ENCODE measurements at regions not wholly inside any gene's neighbourhood (a gene's known extent, or its start where the extent isn't known, plus 50 kb on each side); places are given as distances from the start of the nearest gene placed in this dataset.

DNA sequence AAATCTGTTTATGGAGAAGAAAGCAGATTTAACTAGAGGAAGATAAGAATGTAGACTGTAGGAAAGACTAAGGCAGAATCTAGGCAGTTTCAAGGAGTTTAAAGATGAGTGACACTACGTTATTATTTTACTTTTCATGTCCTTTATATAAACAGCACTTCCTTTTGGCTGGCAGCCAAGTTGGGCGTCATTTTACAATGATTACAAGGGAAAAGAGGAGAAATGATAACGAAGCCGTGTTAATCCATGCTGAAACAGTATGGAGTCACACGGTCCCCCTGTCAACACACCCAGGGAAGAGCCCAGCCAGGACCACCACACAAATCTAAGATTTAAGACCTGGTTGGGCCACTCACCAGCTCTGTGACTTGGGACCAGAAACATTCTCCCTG lies 83.7 kb upstream of the NEO1 start:
- TF ChIP-seq, protein P1, sequence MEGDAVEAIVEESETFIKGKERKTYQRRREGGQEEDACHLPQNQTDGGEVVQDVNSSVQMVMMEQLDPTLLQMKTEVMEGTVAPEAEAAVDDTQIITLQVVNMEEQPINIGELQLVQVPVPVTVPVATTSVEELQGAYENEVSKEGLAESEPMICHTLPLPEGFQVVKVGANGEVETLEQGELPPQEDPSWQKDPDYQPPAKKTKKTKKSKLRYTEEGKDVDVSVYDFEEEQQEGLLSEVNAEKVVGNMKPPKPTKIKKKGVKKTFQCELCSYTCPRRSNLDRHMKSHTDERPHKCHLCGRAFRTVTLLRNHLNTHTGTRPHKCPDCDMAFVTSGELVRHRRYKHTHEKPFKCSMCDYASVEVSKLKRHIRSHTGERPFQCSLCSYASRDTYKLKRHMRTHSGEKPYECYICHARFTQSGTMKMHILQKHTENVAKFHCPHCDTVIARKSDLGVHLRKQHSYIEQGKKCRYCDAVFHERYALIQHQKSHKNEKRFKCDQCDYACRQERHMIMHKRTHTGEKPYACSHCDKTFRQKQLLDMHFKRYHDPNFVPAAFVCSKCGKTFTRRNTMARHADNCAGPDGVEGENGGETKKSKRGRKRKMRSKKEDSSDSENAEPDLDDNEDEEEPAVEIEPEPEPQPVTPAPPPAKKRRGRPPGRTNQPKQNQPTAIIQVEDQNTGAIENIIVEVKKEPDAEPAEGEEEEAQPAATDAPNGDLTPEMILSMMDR (IDR thresholded peaks at IDR 0.05; ENCODE audit: control extremely low read depth, extremely low read depth, low read depth, missing control alignments) = no peak
- ChIA-PET CTCF (no interaction called here), POLR2A (no interaction called here)
- DNase-seq (ENCODE audit: extremely low spot score) = no peak

DNA sequence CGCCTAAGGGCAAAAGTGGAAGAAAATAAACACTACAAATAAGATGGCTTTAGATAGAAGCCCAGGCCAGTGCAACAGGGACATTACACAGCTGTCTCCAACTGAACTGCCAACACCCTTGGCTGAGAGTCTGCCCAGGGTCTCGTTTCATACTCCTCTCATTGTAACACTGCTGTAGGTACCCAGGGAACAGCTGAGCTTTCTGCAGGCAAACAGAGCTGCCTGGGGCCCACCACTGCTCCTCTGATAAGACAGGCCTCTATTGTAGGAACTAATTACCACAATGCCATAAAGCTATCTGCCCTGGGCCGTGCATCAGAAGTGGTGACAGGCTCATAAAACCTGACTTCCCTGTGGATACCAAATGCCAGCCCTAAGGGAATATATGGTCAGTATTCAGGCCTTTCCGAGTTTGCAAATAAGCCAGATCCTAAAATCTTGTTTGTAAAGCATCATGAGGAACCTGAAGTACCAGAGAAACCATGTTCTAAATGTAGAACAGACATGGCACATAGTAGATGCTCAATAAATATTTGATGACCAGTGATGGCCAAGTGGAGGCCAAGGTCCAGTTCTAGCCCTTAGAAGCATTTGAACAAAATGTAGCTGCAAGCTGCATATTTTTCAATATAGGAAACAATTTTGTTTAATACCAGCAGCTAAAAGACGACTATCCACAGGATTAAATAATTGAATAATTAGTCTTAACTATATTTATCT lies 84.3 kb upstream of the NEO1 start:
- ChIA-PET CTCF (no interaction called here), POLR2A (no interaction called here)
- no peak for DNase-seq (ENCODE audit: extremely low spot score)
- TF ChIP-seq, protein P1 (IDR thresholded peaks at IDR 0.05; ENCODE audit: control extremely low read depth, extremely low read depth, low read depth, missing control alignments) = no peak

DNA sequence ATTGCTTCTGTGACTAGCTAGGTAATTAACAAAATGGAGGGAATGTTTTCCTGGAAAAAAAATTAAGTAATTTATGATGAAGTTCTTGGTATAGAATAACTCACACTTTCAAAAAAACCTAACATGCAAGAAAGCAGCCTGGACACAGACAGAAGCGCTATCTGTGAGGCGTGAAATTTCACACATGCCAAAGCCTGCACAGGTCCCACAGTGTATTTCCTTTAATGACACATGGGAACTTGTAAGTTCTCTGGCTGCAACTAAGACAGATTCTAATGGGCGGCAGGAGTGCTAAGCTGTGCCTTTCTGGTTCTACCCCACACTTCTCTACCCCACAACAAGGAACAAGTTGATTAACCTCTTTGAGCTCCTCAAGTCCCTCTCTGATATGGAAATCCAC lies 84.9 kb upstream of the NEO1 start:
- ChIA-PET CTCF (interaction anchor here (1.0 kb wide), 1 partner anchor 8 kb away, joined by 4 read pairs; no protein-coding TSS in a partner anchor), POLR2A (no interaction called here)
- TF ChIP-seq, protein P1 (IDR thresholded peaks at IDR 0.05; ENCODE audit: control extremely low read depth, extremely low read depth, low read depth, missing control alignments) = no peak

DNA sequence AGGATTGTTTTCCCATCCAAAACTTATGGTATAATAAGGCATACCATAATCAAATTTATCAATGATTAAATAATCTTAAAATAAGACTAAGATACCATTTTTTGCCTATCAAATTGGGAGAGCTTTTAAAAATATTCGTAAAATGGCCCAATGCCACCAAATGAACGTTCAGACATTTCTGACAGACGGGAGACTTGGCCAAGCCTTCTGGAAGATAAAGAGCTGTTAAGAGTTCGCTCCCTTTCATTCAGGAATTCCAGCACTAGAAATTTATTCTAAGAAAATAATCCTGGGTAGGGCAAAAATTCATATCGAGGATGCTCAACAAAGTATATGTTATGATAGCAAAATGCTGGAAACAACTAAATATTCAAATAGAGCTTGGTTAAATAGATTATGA lies 85.6 kb upstream of the NEO1 start:
- DNase-seq (ENCODE audit: extremely low spot score) = no peak
- POLR2A ChIA-PET = no interaction called here
- CTCF ChIA-PET = interaction anchor here (1.0 kb wide), 1 partner anchor 9 kb away, joined by 4 read pairs; no protein-coding TSS in a partner anchor
- TF ChIP-seq, protein P1 (IDR thresholded peaks at IDR 0.05; ENCODE audit: control extremely low read depth, extremely low read depth, low read depth, missing control alignments) = no peak

More for the DNA sequence above, 84.9 kb upstream of the NEO1 start:
- no peak for DNase-seq (ENCODE audit: extremely low spot score)

DNA sequence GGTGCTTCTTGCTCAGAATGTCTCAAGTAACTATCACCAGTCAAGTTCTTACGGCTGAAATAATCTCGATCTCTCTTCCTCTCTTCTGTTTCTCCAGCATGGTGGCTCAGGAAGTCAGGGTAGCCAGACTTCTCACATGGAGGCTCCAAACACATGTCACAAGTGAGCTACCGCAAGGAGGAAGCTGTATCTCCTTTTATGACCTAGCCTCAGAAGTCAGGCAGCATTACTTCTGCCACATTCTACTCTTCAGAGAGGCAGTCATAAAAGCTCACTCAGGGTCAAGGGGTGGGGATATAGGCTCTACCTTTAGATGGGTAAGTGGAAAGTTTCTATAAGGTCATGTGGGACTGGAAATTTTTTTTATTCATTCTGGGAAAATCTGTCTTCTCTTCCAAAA lies 86.6 kb upstream of the NEO1 start:
- ChIA-PET CTCF (interaction anchor here (1.0 to 1.4 kb wide), 2 partner anchors 13 to 244 kb away, joined by 3 to 4 read pairs; no protein-coding TSS in a partner anchor), POLR2A (no interaction called here)
- TF ChIP-seq, protein P1 (IDR thresholded peaks at IDR 0.05; ENCODE audit: control extremely low read depth, extremely low read depth, low read depth, missing control alignments) = no peak
- DNase-seq (ENCODE audit: extremely low spot score) = no peak

DNA sequence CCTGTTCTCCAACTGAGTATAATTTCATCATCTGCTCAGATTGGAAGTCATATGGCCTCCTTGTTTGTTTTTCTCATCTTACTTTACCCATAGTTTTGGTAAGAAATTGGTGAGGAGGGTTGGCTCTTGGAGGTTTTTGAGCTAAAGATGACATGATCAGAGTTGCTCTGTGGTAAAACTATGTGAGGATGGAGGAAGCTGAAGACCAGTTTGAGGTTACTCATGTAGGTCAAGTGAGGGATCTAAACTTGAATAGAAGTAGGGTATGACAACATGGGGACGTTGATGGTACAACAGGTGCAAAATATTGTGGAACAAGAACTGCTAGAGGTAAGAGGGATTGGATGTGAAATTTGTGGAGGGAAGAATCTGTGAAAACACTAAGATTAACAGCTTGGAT lies 87.7 kb upstream of the NEO1 start:
- POLR2A ChIA-PET = interaction anchor here (0.7 kb wide), 1 partner anchor 81 kb away, joined by 3 read pairs; no protein-coding TSS in a partner anchor
- CTCF ChIA-PET = interaction anchor here (1.4 to 1.8 kb wide), 2 partner anchors 9 to 12 kb away, joined by 3 to 4 read pairs; no protein-coding TSS in a partner anchor
- no peak for DNase-seq (ENCODE audit: extremely low spot score)
- TF ChIP-seq, protein P1 (IDR thresholded peaks at IDR 0.05; ENCODE audit: control extremely low read depth, extremely low read depth, low read depth, missing control alignments) = no peak

Data from GM10248 (cell line).